HG03135 (cell line): ENCODE measurements at regions not wholly inside any gene's neighbourhood (a gene's known extent, or its start where the extent isn't known, plus 50 kb on each side); places are given as distances from the start of the nearest gene placed in this dataset.
"Not testable (repeated sequence)": the region's sequence is repeated elsewhere in the genome, so short reads cannot be mapped to it uniquely, and the experiment has no call there.

Experiments used
- ATAC-seq: cut with Tn5 transposase; IDR thresholded peaks from one replicate; pipeline ENCODE4 v1.9.1; 2021; ENCODE audit warnings: mild to moderate bottlenecking, moderate library complexity; ENCODE audit not compliant: unreplicated experiment

DNA sequence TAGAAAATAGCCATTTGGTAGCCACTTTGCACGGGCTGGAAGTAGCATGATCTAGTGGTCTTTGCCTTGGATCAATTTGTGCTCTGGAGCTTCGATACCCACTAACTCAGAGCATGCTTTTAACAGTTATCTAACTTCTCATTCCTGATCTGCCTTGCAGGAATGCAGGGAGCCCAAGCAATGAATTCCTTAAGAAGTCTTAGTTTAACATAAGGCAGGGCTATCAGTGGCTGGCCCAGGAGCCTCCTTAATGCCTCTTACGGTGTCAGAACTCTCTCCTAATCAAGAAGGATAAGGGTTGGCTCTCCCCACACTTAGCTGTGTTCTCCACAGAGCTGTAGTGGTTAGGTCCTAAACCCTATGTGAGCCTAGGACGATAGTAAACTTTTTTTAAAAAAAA lies 95.8 kb upstream of the TBCA start:
- no peak for ATAC-seq

- ATAC-seq = no peak
These were observed 94.9 kb upstream of the TBCA start for GRCh38 chr5:77871016-77871415.

- no peak for ATAC-seq
These were observed 93.1 kb upstream of the TBCA start for GRCh38 chr5:77869116-77869798.

GRCh38 chr5:77867914-77868313 lies 91.8 kb upstream of the TBCA start:
- no peak for ATAC-seq

GRCh38 chr5:77867194-77867691 lies 91.1 kb upstream of the TBCA start:
- ATAC-seq = no peak

GRCh38 chr5:77866198-77866597 lies 90.1 kb upstream of the TBCA start:
- no peak for ATAC-seq

DNA sequence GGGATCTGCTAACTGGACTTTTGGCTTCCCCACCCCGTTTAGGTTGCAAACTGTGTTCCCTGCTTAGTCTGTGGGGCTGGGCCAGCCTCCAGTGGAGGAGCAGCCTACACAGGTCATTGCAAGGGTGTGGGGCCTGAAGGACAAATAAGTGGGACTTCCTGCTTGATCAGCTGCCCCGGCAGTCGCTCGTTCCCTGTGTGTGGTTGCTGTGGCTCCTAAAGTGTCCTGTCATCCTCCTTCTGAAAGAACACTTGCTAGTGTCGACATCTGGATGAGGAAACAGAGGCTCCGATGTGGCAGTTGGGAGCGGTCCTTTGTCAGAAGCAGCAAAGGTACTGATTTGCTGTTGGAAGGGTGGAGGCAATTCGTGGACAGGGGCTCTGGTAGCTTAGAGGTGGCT lies 88.9 kb upstream of the TBCA start:
- no peak for ATAC-seq

- no peak for ATAC-seq
These were observed 87.0 kb upstream of the TBCA start for GRCh38 chr5:77863181-77863580.

- ATAC-seq = no peak
These were observed 85.4 kb upstream of the TBCA start for GRCh38 chr5:77861576-77861975.

DNA sequence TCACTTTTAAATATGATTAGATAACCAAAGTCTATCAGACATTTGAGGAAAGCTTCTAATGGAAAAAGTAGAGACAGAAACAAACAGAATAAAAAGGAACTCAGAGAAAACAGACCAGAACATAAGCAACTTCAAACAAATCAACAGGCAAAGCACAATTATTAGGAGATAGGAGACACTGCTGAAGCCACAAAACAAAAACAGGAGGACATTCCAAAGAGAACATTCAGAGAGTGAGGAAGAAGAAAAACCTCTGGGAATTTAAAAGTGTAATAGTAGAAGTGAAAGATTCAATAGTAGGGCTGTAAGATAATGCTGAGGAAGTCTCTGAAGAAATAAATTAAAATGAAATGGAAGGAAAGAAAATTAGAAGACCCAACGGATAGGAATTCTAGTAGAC lies 83.2 kb upstream of the TBCA start:
- no peak for ATAC-seq

DNA sequence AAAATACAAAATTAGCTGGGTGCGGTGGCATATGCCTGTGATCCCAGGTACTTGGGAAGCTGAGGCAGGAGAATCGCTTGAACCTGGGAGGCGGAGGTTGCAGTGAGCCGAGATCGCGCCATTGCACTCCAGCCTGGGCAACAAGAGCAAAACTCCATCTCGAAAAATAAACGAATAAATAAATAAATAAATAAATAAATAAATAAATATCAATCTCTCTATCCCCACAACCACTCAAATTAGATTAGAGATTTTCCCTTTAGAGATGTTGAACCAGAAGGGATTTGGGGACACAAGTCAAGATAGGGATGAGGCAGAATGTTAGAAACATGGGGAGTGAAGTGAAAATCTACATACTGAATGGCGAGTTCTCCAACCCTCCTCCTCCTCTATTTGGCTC lies 82.5 kb upstream of the TBCA start:
- ATAC-seq = not testable (repeated sequence)

DNA sequence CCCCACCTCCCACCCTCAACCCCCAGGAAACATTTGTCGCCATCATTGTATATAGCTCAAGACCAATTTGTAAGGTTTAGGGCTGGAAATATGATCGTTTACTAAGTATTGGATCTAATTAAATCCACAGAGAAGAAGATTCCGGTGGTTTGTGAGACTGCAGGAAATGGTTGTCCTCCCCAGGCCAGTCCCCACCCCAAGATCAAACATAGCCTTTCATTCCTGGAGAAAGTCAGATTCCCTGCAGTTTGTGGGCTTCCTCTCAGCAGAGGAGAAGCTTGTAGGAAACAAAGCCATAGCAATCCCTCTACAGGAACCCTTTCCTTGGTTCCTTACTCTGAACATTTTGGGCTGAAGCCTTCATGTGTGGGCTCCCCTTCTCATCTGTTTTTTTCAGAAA lies 79.2 kb upstream of the TBCA start:
- ATAC-seq = no peak

GRCh38 chr5:77853353-77853907 lies 77.3 kb upstream of the TBCA start:
- ATAC-seq = no peak

- ATAC-seq = peak; percentile 64
These were observed 76.6 kb upstream of the TBCA start for GRCh38 chr5:77852514-77853352.

DNA sequence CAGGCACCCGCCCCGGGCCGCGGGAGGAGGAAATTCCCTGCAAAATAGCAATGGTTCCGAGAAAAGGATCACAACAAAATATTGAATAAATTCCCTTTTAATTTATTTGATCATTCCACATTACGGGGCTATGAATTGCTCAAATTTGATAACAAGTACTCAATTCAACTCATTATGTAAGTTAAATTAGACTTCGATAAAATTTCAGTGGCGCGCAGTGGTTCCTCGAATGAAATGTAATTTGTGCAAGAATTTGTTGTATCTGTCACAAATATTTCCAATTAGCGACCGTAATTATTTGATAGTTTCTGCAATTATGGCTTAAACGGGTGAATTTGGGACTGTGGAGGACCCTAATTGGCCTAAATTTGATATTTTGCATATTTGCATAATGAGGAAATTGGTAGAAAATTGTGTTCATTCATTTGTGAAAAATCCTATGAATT lies 76.0 kb upstream of the TBCA start:
- ATAC-seq = no peak

- no peak for ATAC-seq
These were observed 75.3 kb upstream of the TBCA start for GRCh38 chr5:77851176-77852067.

DNA sequence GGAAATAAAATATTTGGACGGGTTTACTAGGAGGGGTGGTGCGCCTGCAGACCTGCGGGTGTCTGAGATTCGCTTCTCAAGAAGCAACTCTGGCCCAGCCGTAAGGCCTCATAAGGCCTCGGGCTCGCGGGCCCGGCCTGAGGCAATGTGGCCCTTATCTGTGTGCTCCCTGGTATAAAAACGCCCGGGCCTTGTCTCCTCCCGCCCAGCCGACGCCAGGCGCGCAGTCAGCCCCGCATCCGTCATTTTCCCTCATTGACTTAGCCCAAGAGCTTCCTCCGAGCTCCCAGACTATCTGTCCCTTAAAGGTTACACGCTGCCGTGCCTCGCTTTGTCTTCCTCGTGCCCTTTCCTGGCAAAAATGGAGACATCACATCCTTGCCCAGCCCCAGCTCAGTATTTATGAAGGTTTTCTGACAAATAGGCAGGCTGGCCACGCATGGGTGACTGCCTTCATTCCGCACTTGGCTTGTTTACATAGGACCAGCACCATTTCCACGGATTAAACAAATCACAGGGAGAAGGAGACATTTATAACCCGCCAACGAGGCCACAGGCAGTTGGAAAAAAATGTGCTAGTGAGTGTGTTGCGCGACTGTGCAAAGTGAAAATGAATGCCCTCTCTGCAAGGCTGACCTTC lies 74.5 kb upstream of the TBCA start:
- no peak for ATAC-seq

- ATAC-seq = no peak
These were observed 73.3 kb upstream of the TBCA start for GRCh38 chr5:77849308-77849900.

DNA sequence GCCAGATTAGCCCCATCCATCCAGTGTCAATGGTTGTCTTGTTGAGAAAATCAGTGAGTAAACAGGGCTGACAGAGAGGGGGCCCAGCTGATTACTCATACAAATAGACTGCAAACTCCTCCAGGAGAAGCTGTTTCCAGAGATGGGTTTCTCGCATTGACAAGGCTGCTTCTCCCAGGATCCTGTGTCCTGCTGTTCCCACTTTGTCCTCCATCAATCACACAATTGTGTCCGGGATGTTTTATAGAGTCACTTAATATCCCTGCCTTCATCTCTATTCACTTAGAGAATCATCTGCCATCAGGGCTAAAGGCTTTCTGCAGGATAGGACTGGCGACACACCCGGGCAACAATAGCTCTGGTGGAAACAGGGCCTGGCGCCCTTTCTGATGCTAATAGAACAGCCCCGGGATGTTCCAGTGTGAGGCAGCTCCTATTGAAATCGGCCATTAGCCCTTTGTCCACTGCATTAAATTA lies 71.7 kb upstream of the TBCA start:
- no peak for ATAC-seq

GRCh38 chr5:77847129-77847460 lies 71.0 kb upstream of the TBCA start:
- no peak for ATAC-seq
